DND-41 (cell line): ENCODE measurements at regions not wholly inside any gene's neighbourhood (a gene's known extent, or its start where the extent isn't known, plus 50 kb on each side); places are given as distances from the start of the nearest gene placed in this dataset.
A peak's percentile ranks its signal among the peaks of the same experiment; 100 is the strongest.

Source experiments
- EZH2 ChIP-seq: IDR thresholded peaks from 3 replicates; pipeline ENCODE4 v1.6.1; 2012; ENCODE audit warnings: borderline replicate concordance, low read depth, mild to moderate bottlenecking, moderate library complexity, low read length, inconsistent platforms; ENCODE audit not compliant: severe bottlenecking
- TF ChIP-seq, protein P1 (sequence below): IDR thresholded peaks from 2 replicates; pipeline ENCODE4 v1.5.1; 2012; ENCODE audit warnings: borderline replicate concordance, low read length, moderate library complexity, mild to moderate bottlenecking; ENCODE audit not compliant: poor library complexity, severe bottlenecking; ENCODE audit errors: extremely low read depth

DNA sequence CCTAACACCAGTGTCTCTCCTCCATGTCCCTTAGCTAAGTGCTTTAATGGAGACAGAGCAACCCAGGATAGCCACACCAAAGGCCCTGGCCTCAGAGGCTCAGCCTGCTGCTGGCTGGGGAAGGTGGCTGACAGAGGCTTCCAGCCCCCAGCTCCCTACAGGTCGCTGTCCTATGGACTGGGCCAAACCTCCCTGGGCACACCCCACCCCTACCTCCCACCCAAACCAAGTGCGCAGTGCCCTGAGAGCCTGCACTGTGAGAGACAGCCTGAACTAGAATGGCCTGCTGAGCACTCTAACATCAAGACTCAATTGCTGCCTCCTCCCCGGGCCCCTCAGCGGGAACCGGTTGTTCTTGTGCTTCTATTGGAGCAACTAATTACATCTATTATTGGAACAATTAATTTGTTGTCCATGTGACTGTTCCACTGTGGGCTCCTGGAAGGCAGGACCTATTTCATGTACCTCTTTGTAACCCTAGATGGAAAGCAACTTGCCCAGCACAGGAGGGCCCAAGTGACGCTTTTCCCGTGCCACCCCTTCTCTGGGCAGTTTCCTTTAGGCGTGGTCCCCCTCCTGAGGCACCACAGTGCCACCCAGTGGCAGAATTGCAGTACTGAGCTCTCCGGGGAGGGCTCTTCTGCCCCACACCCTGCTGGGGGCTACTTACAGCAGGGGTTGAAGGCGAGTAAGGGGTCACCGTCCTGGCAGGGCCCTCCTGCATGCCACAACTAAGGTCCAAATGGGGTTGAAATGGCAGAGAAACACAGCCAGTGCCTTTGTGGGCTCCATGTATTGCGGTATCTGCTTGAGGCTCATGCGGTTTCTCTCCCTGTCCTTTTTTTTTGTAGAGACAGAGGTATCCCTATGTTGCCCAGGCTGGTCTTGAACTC lies 63.7 kb upstream of the WAPL start:
- TF ChIP-seq, protein P1, sequence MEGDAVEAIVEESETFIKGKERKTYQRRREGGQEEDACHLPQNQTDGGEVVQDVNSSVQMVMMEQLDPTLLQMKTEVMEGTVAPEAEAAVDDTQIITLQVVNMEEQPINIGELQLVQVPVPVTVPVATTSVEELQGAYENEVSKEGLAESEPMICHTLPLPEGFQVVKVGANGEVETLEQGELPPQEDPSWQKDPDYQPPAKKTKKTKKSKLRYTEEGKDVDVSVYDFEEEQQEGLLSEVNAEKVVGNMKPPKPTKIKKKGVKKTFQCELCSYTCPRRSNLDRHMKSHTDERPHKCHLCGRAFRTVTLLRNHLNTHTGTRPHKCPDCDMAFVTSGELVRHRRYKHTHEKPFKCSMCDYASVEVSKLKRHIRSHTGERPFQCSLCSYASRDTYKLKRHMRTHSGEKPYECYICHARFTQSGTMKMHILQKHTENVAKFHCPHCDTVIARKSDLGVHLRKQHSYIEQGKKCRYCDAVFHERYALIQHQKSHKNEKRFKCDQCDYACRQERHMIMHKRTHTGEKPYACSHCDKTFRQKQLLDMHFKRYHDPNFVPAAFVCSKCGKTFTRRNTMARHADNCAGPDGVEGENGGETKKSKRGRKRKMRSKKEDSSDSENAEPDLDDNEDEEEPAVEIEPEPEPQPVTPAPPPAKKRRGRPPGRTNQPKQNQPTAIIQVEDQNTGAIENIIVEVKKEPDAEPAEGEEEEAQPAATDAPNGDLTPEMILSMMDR = peak; percentile 100
- no peak for TF ChIP-seq EZH2
